ENCODE measurements at regions not wholly inside any gene's neighbourhood (a gene's known extent, or its start where the extent isn't known, plus 50 kb on each side); places are given as distances from the start of the nearest gene placed in this dataset.

DNA sequence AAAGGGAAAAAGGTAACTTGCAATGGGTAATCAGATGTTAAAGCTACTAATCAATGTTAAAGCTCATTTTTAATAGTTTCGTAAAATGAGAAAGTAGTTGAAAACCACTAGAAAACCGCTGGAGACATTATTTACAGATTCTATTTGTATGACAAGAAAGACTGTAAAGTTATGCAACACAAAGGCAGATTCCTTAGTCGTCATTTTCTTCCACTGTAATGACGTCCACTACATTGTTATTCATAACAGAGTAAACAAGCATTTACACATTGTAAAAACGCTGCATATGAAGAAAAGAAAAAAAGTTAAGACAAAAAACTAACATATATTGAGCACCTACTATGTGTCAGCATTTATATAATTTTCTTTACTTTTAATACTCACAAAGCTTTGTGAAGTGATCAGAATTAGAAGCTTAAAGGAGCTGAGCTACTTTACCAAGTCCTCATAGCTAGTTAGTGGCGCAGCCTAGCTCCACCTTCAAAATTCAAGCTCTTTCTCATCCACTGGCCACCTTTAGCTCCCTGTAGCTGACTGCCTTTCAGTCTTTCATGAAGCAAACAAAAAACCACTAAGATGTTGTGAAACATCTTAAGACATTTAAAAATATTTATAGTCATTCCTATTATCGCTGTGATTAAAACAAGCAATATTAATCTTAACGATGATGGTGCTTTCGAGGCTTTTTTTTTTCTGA is 100.1 kb upstream of the CDIN1 start:
- Histone ChIP-seq H3K9ac (ENCODE audit: insufficient read depth, low read depth, low read length) (no peak overlapping the region), H3K4me2 (ENCODE audit: low read depth, low read length) (no peak overlapping the region), H3K4me3 (replicated peaks in 1 of 3; ENCODE audit: insufficient read depth in 1 of 3, low read depth in 2 of 3, low read length in 3 of 3) (no peak overlapping the region), H3K27ac (ENCODE audit: extremely low read length, insufficient read depth, low read length) (no peak overlapping the region), H3K27me3 (ENCODE audit: control insufficient read depth in 1 of 2, insufficient read depth in 2 of 2, low read length in 2 of 2) (no peaks in the 10 kb centered on the region; a peak in 1 of 5 replicates), H2AFZ (ENCODE audit: low read length) (no peak overlapping the region), H3K79me2 (ENCODE audit: insufficient read depth, low read length) (no peaks in the 10 kb centered on the region), H4K20me1 (ENCODE audit: insufficient read depth, low read length) (no peaks in the 10 kb centered on the region), H3K36me3 (replicated peaks in 1 of 2; ENCODE audit: control insufficient read depth in 1 of 2, insufficient read depth in 2 of 2, low read length in 2 of 2) (no peaks in the 10 kb centered on the region), H3K9me3 (ENCODE audit: low read length) (no peaks in the 10 kb centered on the region), H3K4me1 (ENCODE audit: insufficient read depth, low read length) (no peaks in the 10 kb centered on the region)
- CTCF ChIA-PET (ENCODE audit: low intra/inter-chr PET ratio, low total read pairs) = no interaction called here
- FAIRE-seq (no peak), ATAC-seq (no peak), DNase-seq (ENCODE audit: low spot score) (no peak)
- 21% methylated on average over 9 of the region's 9 CpGs for WGBS (ENCODE audit: low lambda C conversion rate)
- POLR2A ChIA-PET = no interaction called here
- in situ Hi-C loops (cut with HindIII; ENCODE audit: extremely low pct_ligation_motif_present, low pct_unique_long_range_greater_than_20kb) (no loop called here), intact Hi-C loops (cut with micrococcal nuclease; ENCODE audit: unreplicated experiment) (no loop called here)
- TF ChIP-seq DR1 (CRISPR knock-in tag; IDR thresholded peaks at IDR 0.05) (no peak), ERF (CRISPR knock-in tag; IDR thresholded peaks at IDR 0.05) (no peak), ETV6 (CRISPR knock-in tag; conservative IDR thresholded peaks at IDR 0.05) (no peak), NR2F1 (CRISPR knock-in tag; IDR thresholded peaks at IDR 0.05) (no peak)
- TF ChIP-seq, protein P1, sequence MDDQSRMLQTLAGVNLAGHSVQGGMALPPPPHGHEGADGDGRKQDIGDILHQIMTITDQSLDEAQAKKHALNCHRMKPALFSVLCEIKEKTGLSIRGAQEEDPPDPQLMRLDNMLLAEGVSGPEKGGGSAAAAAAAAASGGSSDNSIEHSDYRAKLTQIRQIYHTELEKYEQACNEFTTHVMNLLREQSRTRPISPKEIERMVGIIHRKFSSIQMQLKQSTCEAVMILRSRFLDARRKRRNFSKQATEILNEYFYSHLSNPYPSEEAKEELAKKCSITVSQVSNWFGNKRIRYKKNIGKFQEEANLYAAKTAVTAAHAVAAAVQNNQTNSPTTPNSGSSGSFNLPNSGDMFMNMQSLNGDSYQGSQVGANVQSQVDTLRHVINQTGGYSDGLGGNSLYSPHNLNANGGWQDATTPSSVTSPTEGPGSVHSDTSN (CRISPR knock-in tag; IDR thresholded peaks at IDR 0.05; ENCODE audit: borderline replicate concordance) = no peak
- TF ChIP-seq, protein P2, sequence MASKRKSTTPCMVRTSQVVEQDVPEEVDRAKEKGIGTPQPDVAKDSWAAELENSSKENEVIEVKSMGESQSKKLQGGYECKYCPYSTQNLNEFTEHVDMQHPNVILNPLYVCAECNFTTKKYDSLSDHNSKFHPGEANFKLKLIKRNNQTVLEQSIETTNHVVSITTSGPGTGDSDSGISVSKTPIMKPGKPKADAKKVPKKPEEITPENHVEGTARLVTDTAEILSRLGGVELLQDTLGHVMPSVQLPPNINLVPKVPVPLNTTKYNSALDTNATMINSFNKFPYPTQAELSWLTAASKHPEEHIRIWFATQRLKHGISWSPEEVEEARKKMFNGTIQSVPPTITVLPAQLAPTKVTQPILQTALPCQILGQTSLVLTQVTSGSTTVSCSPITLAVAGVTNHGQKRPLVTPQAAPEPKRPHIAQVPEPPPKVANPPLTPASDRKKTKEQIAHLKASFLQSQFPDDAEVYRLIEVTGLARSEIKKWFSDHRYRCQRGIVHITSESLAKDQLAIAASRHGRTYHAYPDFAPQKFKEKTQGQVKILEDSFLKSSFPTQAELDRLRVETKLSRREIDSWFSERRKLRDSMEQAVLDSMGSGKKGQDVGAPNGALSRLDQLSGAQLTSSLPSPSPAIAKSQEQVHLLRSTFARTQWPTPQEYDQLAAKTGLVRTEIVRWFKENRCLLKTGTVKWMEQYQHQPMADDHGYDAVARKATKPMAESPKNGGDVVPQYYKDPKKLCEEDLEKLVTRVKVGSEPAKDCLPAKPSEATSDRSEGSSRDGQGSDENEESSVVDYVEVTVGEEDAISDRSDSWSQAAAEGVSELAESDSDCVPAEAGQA (IDR thresholded peaks at IDR 0.05; ENCODE audit: low read depth) = no peak
- TF ChIP-seq, protein P2 (CRISPR knock-in tag; IDR thresholded peaks at IDR 0.05; ENCODE audit: borderline replicate concordance) = no peak
- TF ChIP-seq, protein P3, sequence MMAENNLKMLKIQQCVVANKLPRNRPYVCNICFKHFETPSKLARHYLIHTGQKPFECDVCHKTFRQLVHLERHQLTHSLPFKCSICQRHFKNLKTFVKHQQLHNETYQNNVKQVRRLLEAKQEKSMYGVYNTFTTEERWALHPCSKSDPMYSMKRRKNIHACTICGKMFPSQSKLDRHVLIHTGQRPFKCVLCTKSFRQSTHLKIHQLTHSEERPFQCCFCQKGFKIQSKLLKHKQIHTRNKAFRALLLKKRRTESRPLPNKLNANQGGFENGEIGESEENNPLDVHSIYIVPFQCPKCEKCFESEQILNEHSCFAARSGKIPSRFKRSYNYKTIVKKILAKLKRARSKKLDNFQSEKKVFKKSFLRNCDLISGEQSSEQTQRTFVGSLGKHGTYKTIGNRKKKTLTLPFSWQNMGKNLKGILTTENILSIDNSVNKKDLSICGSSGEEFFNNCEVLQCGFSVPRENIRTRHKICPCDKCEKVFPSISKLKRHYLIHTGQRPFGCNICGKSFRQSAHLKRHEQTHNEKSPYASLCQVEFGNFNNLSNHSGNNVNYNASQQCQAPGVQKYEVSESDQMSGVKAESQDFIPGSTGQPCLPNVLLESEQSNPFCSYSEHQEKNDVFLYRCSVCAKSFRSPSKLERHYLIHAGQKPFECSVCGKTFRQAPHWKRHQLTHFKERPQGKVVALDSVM (CRISPR knock-in tag; IDR thresholded peaks at IDR 0.05) = no peak
- BruUV-seq (replicated peaks) = no TSS peak

Data from HepG2 (cell line).